Gastrocnemius medialis (tissue), 4 donors: ENCODE measurements at regions not wholly inside any gene's neighbourhood (a gene's known extent, or its start where the extent isn't known, plus 50 kb on each side); places are given as distances from the start of the nearest gene placed in this dataset.

ENCODE experiments used
- ATAC-seq, 2 donors: fragments of 150-250 bp; one replicate each; pipeline ENCODE4 v1.9.1; 2016
- DNase-seq, 2 donors: peaks; one replicate each; pipeline ENCODE4 v3.0.0-alpha.2; 2019
- H3K27ac ChIP-seq, 4 donors: fragments of 200-600 bp; sonication (generic); 1 replicate in 1 of 4; 2 replicates in 3 of 4; pipeline ENCODE4 v1.5.1; 2016 to 2018; ENCODE audit warnings: mild to moderate bottlenecking in 2 of 4, moderate library complexity in 1 of 4
- H3K27me3 ChIP-seq, 3 donors: fragments of 200-600 bp; sonication (generic) in 2 of 3; 1 replicate in 1 of 3; 2 replicates in 2 of 3; pipeline versions ENCODE4 v1.5.1 to v1.6.0; 2016 to 2019; ENCODE audit warnings: mild to moderate bottlenecking in 1 of 3, moderate library complexity in 1 of 3
- H3K36me3 ChIP-seq, 2 donors: fragments of 200-600 bp; sonication (generic) in 1 of 2; one replicate each; pipeline ENCODE4 v1.5.1; 2017 to 2018
- H3K4me1 ChIP-seq, 2 donors: fragments of 200-600 bp; sonication (generic) in 1 of 2; one replicate each; pipeline ENCODE4 v1.5.1; 2016 to 2017; ENCODE audit warnings: mild to moderate bottlenecking in 2 of 2
- H3K4me3 ChIP-seq, 4 donors: fragments of 200-600 bp; sonication (generic) in 3 of 4; 1 replicate in 1 of 4; 2 replicates in 3 of 4; pipeline ENCODE4 v1.5.1; 2016 to 2019; ENCODE audit warnings: mild to moderate bottlenecking in 2 of 4
- H3K9me3 ChIP-seq, 3 donors: fragments of 200-600 bp; sonication (generic) in 2 of 3; 1 replicate in 1 of 3; 2 replicates in 2 of 3; pipeline ENCODE4 v1.5.1; 2016 to 2019
- CTCF ChIP-seq, 5 experiments: fragments of 450-650 bp in 3 of 5; fragments of 200-600 bp in 2 of 5; sonication (generic) in 2 of 5; IDR thresholded peaks in 4 of 5; conservative IDR thresholded peaks in 1 of 5; 1 replicate in 4 of 5; 2 replicates in 1 of 5; pipeline ENCODE4 v1.5.1; 2016 to 2019; ENCODE audit warnings: antibody characterized with exemption in 5 of 5, mild to moderate bottlenecking in 3 of 5, moderate library complexity in 3 of 5
- POLR2A ChIP-seq, 2 donors: fragments of 450-650 bp; IDR thresholded peaks; one replicate each; pipeline ENCODE4 v1.6.1; 2017; ENCODE audit warnings: antibody characterized with exemption in 2 of 2, mild to moderate bottlenecking in 2 of 2, moderate library complexity in 2 of 2
- in situ Hi-C, 4 donors: fragments of 200-750 bp; cut with MboI; loops; one replicate each; pipeline versions ENCODE4 v1.15.0 to v1.8.0; 2017; ENCODE audit warnings: low sequenced_read_pairs in 4 of 4
- intact Hi-C: fragments of 100-400 bp; cut with DNase I; formaldehyde crosslinking; loops from one replicate; pipeline ENCODE4 v1.15.1; 2023; ENCODE audit warnings: low total_unique reads

- Histone ChIP-seq H3K4me3 (no peak overlapping the region), H3K27ac (no peak overlapping the region), H3K27me3 (peaks cover 0 to 4% (median 0%) of the 10 kb centered on the region in 3 donors), H3K9me3 (no peaks in the 10 kb centered on the region), H3K4me1 (no peaks in the 10 kb centered on the region), H3K36me3 (no peaks in the 10 kb centered on the region)
- DNase-seq (no peak), ATAC-seq (no peak)
- intact Hi-C loops (no loop called here), in situ Hi-C loops (no loop called here)
- TF ChIP-seq POLR2A (IDR thresholded peaks at IDR 0.05) (no peak), CTCF (IDR thresholded peaks at IDR 0.05 in 4 of 5, conservative IDR thresholded peaks at IDR 0.05 in 1 of 5) (no peak)
Measured at GRCh38 chr2:20137131-20137571, 85.7 kb upstream of the LAPTM4A start.

GRCh38 chr2:20136149-20136548 lies 84.7 kb upstream of the LAPTM4A start:
- no peak overlapping the region for H3K4me3 ChIP-seq
- in situ Hi-C loops (no loop called here), intact Hi-C loops (no loop called here)
- peaks cover 0 to 4% (median 0%) of the 10 kb centered on the region in 3 donors for H3K27me3 ChIP-seq
- no peak for ATAC-seq
- H3K36me3 ChIP-seq = no peaks in the 10 kb centered on the region
- H3K27ac ChIP-seq = no peak overlapping the region
- no peaks in the 10 kb centered on the region for H3K4me1 ChIP-seq
- TF ChIP-seq CTCF (IDR thresholded peaks at IDR 0.05 in 4 of 5, conservative IDR thresholded peaks at IDR 0.05 in 1 of 5) (no peak), POLR2A (IDR thresholded peaks at IDR 0.05) (no peak)
- no peaks in the 10 kb centered on the region for H3K9me3 ChIP-seq
- no peak for DNase-seq

- DNase-seq = no peak
- H3K4me3 ChIP-seq = no peak overlapping the region
- peaks cover 0 to 4% (median 0%) of the 10 kb centered on the region in 3 donors for H3K27me3 ChIP-seq
- no peaks in the 10 kb centered on the region for H3K36me3 ChIP-seq
- intact Hi-C loops = no loop called here
- no peak for ATAC-seq
- H3K9me3 ChIP-seq = no peaks in the 10 kb centered on the region
- TF ChIP-seq POLR2A (IDR thresholded peaks at IDR 0.05) = no peak
- peak in 3 of 5 experiments; percentile 16 to 38 (median 35) for TF ChIP-seq CTCF (IDR thresholded peaks at IDR 0.05 in 4 of 5, conservative IDR thresholded peaks at IDR 0.05 in 1 of 5)
- in situ Hi-C loops = no loop called here
- H3K4me1 ChIP-seq = no peaks in the 10 kb centered on the region
- H3K27ac ChIP-seq = no peak overlapping the region
Measured at GRCh38 chr2:20135631-20136050, 84.2 kb upstream of the LAPTM4A start.

- H3K4me1 ChIP-seq = no peaks in the 10 kb centered on the region
- no peak for TF ChIP-seq CTCF (IDR thresholded peaks at IDR 0.05 in 4 of 5, conservative IDR thresholded peaks at IDR 0.05 in 1 of 5)
- TF ChIP-seq POLR2A (IDR thresholded peaks at IDR 0.05) = no peak
- ATAC-seq (no peak), DNase-seq (no peak)
- H3K9me3 ChIP-seq = no peaks in the 10 kb centered on the region
- intact Hi-C loops (no loop called here), in situ Hi-C loops (no loop called here)
- H3K27ac ChIP-seq = no peak overlapping the region
- H3K4me3 ChIP-seq = no peak overlapping the region
- H3K27me3 ChIP-seq = peaks cover 0 to 4% (median 0%) of the 10 kb centered on the region in 3 donors
- H3K36me3 ChIP-seq = no peaks in the 10 kb centered on the region
Measured at GRCh38 chr2:20132990-20133535, 81.6 kb upstream of the LAPTM4A start.
